ENCODE measurements at regions not wholly inside any gene's neighbourhood (a gene's known extent, or its start where the extent isn't known, plus 50 kb on each side); places are given as distances from the start of the nearest gene placed in this dataset.

DNA sequence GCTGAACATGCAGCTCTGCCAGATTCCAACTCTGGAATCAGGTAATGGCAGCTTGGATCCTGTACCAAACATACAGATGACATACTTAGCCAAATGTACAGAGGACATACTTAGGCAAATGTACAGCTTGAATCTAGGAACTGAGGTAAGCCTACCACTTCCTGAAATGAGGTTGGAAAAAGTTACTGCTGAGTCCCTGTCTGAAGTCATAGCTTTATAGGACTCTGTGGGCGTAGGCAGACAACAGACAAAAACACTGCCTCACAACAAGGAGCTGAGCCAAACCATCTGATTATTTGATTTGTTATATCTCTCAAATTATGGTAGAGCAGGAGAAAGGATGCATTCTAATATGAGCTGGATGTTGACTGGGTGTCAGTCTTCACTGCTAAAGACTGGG is 290.2 kb upstream of the TCF4 start:
- no peaks in the 10 kb centered on the region for H3K9me3 ChIP-seq (ENCODE audit: low read depth)
- no peak overlapping the region for H3K9ac ChIP-seq
- no peaks in the 10 kb centered on the region for H3K36me3 ChIP-seq
- no peaks in the 10 kb centered on the region for H3K36me3 Mint-ChIP-seq
- no peak overlapping the region for H3K4me3 ChIP-seq
- peak overlapping the region; percentile 95 for H3K27ac Mint-ChIP-seq
- no peak overlapping the region for H3K4me3 Mint-ChIP-seq
- H3K27ac ChIP-seq = peak overlapping the region; percentile 49
- H3K9me3 Mint-ChIP-seq = no peaks in the 10 kb centered on the region
- H3K79me2 ChIP-seq (ENCODE audit: low read depth) = no peaks in the 10 kb centered on the region
- DNase-seq (ENCODE audit: low spot score) = no peak
- H4K20me1 ChIP-seq (ENCODE audit: low read depth) = no peaks in the 10 kb centered on the region
- H3K4me1 ChIP-seq = peaks cover 65% of the 10 kb centered on the region
- peaks cover 2% of the 10 kb centered on the region for H3K27me3 Mint-ChIP-seq (ENCODE audit: insufficient read depth, low read depth)
- H3K27me3 ChIP-seq = no peaks in the 10 kb centered on the region
- TF ChIP-seq EZH2 (IDR thresholded peaks at IDR 0.05) (no peak), EZH2phosphoT487 (IDR thresholded peaks at IDR 0.05) (no peak), CTCF (IDR thresholded peaks at IDR 0.05) (no peak)
- H3F3A ChIP-seq (ENCODE audit: low read depth) = peaks cover 34% of the 10 kb centered on the region
- peak overlapping the region; percentile 98 for H2AFZ ChIP-seq (replicated peaks)
- H3K4me1 Mint-ChIP-seq = peaks cover 45% of the 10 kb centered on the region
- peak overlapping the region; percentile 45 for H3K4me2 ChIP-seq

GRCh38 chr18:55877321-55877720 is 289.3 kb upstream of the TCF4 start:
- TF ChIP-seq EZH2 (IDR thresholded peaks at IDR 0.05) (no peak), CTCF (IDR thresholded peaks at IDR 0.05) (no peak), EZH2phosphoT487 (IDR thresholded peaks at IDR 0.05) (no peak)
- Histone ChIP-seq H3K27ac (peak overlapping the region; percentile 49), H3K4me3 (no peak overlapping the region), H3K9ac (no peak overlapping the region), H2AFZ (replicated peaks) (peak overlapping the region; percentile 54), H3K4me1 (peaks cover 66% of the 10 kb centered on the region), H3K9me3 (ENCODE audit: low read depth) (no peaks in the 10 kb centered on the region), H3K4me2 (peak overlapping the region; percentile 45), H3K79me2 (ENCODE audit: low read depth) (no peaks in the 10 kb centered on the region), H3K36me3 (no peaks in the 10 kb centered on the region), H3K27me3 (no peaks in the 10 kb centered on the region), H3F3A (ENCODE audit: low read depth) (peaks cover 34% of the 10 kb centered on the region), H4K20me1 (ENCODE audit: low read depth) (no peaks in the 10 kb centered on the region)
- Mint-ChIP-seq H3K36me3 (no peaks in the 10 kb centered on the region), H3K9me3 (no peaks in the 10 kb centered on the region), H3K4me1 (peaks cover 45% of the 10 kb centered on the region), H3K4me3 (no peak overlapping the region), H3K27ac (no peak overlapping the region), H3K27me3 (ENCODE audit: insufficient read depth, low read depth) (peaks cover 1% of the 10 kb centered on the region)
- no peak for DNase-seq (ENCODE audit: low spot score)

DNA sequence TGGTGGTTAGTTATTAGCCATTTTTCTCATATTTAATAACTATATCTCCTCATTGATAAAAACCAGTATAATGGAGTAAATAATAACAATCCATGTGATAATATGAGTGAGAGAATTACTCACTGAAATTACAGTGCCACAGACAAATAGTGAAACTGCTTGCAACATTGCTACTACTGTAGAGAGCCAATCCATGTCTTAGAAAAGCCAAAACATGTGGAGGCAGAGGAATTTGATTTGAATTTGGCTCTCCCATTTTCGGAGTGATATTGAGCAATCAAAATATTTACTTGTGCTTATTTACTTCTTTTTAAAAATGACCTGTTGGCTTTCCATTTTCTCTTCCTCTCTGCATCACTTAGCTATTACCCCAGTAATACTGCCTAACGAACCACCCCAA is 288.3 kb upstream of the TCF4 start:
- Histone ChIP-seq H3K9ac (no peak overlapping the region), H3K4me3 (peak overlapping the region; percentile 9), H3K79me2 (ENCODE audit: low read depth) (no peaks in the 10 kb centered on the region), H3K9me3 (ENCODE audit: low read depth) (no peaks in the 10 kb centered on the region), H3K27me3 (no peaks in the 10 kb centered on the region), H4K20me1 (ENCODE audit: low read depth) (no peaks in the 10 kb centered on the region), H3F3A (ENCODE audit: low read depth) (peaks cover 34% of the 10 kb centered on the region), H3K36me3 (no peaks in the 10 kb centered on the region), H3K4me1 (peaks cover 66% of the 10 kb centered on the region), H3K27ac (peak overlapping the region; percentile 70), H3K4me2 (peak overlapping the region; percentile 59), H2AFZ (replicated peaks) (no peak overlapping the region)
- Mint-ChIP-seq H3K27ac (no peak overlapping the region), H3K4me1 (peaks cover 45% of the 10 kb centered on the region), H3K4me3 (no peak overlapping the region), H3K27me3 (ENCODE audit: insufficient read depth, low read depth) (no peaks in the 10 kb centered on the region), H3K9me3 (no peaks in the 10 kb centered on the region), H3K36me3 (no peaks in the 10 kb centered on the region)
- DNase-seq (ENCODE audit: low spot score) = no peak
- TF ChIP-seq EZH2 (IDR thresholded peaks at IDR 0.05) (no peak), EZH2phosphoT487 (IDR thresholded peaks at IDR 0.05) (no peak), CTCF (IDR thresholded peaks at IDR 0.05) (no peak)
